ENCODE measurements at regions not wholly inside any gene's neighbourhood (a gene's known extent, or its start where the extent isn't known, plus 50 kb on each side); places are given as distances from the start of the nearest gene placed in this dataset.

DNA sequence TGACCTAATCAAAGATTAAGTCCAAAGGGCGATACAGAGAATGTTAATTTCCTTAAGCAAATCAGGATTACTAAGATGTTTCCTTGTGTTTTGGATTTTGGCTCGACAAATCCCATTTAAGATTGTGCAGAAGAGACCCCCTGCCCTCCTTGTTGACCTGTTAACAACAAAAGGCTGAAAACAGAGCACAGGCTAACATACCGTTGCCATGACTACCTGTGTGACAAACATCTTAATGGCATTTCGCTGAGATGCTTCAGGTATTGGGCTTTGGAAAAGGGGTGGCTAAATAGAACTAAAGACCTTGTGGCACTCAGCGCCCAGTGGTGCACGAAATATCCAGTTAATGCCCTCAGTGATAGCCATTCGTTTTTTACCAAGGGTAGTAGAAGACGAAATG lies 1532.3 kb upstream of the TMEM132C start:
- TF ChIP-seq EZH2 (IDR thresholded peaks at IDR 0.05; ENCODE audit: low read depth), result no peak
- TF ChIP-seq, protein P1, sequence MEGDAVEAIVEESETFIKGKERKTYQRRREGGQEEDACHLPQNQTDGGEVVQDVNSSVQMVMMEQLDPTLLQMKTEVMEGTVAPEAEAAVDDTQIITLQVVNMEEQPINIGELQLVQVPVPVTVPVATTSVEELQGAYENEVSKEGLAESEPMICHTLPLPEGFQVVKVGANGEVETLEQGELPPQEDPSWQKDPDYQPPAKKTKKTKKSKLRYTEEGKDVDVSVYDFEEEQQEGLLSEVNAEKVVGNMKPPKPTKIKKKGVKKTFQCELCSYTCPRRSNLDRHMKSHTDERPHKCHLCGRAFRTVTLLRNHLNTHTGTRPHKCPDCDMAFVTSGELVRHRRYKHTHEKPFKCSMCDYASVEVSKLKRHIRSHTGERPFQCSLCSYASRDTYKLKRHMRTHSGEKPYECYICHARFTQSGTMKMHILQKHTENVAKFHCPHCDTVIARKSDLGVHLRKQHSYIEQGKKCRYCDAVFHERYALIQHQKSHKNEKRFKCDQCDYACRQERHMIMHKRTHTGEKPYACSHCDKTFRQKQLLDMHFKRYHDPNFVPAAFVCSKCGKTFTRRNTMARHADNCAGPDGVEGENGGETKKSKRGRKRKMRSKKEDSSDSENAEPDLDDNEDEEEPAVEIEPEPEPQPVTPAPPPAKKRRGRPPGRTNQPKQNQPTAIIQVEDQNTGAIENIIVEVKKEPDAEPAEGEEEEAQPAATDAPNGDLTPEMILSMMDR (conservative IDR thresholded peaks at IDR 0.05), result no peak
